ENCODE measurements at regions not wholly inside any gene's neighbourhood (a gene's known extent, or its start where the extent isn't known, plus 50 kb on each side); places are given as distances from the start of the nearest gene placed in this dataset.

- H3K36me3 ChIP-seq (ENCODE audit: insufficient read depth) = no peaks in the 10 kb centered on the region
- TF ChIP-seq CREB1 (CRISPR knock-in tag; IDR thresholded peaks at IDR 0.05; ENCODE audit: low read depth) (no peak), ZNF114 (CRISPR knock-in tag; IDR thresholded peaks at IDR 0.05) (no peak), EZH2 (IDR thresholded peaks at IDR 0.05; ENCODE audit: low read depth, unreplicated experiment) (no peak), REST (IDR thresholded peaks at IDR 0.05; ENCODE audit: unreplicated experiment) (no peak), POLR2AphosphoS5 (IDR thresholded peaks at IDR 0.05; ENCODE audit: low read depth) (no peak), JUNB (IDR thresholded peaks at IDR 0.05; ENCODE audit: unreplicated experiment) (no peak), ETS1 (IDR thresholded peaks at IDR 0.05) (no peak), ZNF331 (CRISPR knock-in tag; IDR thresholded peaks at IDR 0.05; ENCODE audit: low read depth) (no peak), ZNF462 (CRISPR knock-in tag; IDR thresholded peaks at IDR 0.05) (no peak), CTCF (conservative IDR thresholded peaks at IDR 0.05; ENCODE audit: low read depth in 2 of 2) (no peak), EZH2phosphoT487 (IDR thresholded peaks at IDR 0.05; ENCODE audit: unreplicated experiment) (no peak), NANOG (IDR thresholded peaks at IDR 0.05; ENCODE audit: borderline replicate concordance) (no peak), STAT1 (IDR thresholded peaks at IDR 0.05; ENCODE audit: unreplicated experiment) (no peak)
- no peaks in the 10 kb centered on the region for H3K27me3 ChIP-seq (ENCODE audit: insufficient read depth)
- H2AFZ ChIP-seq = no peak overlapping the region
- H3K27ac ChIP-seq (ENCODE audit: low read depth) = no peak overlapping the region
- H3K4me1 ChIP-seq (ENCODE audit: insufficient read depth) = peaks cover 17% of the 10 kb centered on the region
- H3K27me3 Mint-ChIP-seq (ENCODE audit: insufficient read depth, low read depth, poor library complexity) = no peaks in the 10 kb centered on the region
- no peaks in the 10 kb centered on the region for H3F3A ChIP-seq (replicated peaks; ENCODE audit: low read depth)
- no peaks in the 10 kb centered on the region for H3K9me2 ChIP-seq (ENCODE audit: insufficient read depth)
- DNase-seq (ENCODE audit: low spot score) (peak; percentile 12), ATAC-seq (peak; percentile 26; the same call in 1 of the 3 replicates)
- peaks cover 18% of the 10 kb centered on the region; the same call in 2 of the 3 replicates for H3K4me1 Mint-ChIP-seq
- H4K20me1 ChIP-seq (replicated peaks; ENCODE audit: insufficient read depth) = no peaks in the 10 kb centered on the region
- H3K9me3 Mint-ChIP-seq = no peaks in the 10 kb centered on the region; the same call in 2 of the 3 replicates
- no peaks in the 10 kb centered on the region for H3K79me2 ChIP-seq (replicated peaks; ENCODE audit: insufficient read depth)
- no peak overlapping the region for H3K4me2 ChIP-seq
- no peak overlapping the region for H3K4me3 ChIP-seq
- H3K27ac Mint-ChIP-seq = no peak overlapping the region
- H3K4me3 Mint-ChIP-seq = no peak overlapping the region
- no peaks in the 10 kb centered on the region for H3K36me3 Mint-ChIP-seq (ENCODE audit: low read depth)
Observed at GRCh38 chr6:113065611-113066010, 718.5 kb downstream of the RFPL4B start.
